ENCODE measurements at regions not wholly inside any gene's neighbourhood (a gene's known extent, or its start where the extent isn't known, plus 50 kb on each side); places are given as distances from the start of the nearest gene placed in this dataset.
A peak's percentile ranks its signal among the peaks of the same experiment; 100 is the strongest.
"Not testable (repeated sequence)": the region's sequence is repeated elsewhere in the genome, so short reads cannot be mapped to it uniquely, and the experiment has no call there.

- WGBS, 2 donors, result 60% methylated on average over 4 of the region's 4 CpGs
- H3K4me3 ChIP-seq (ENCODE audit: low read depth, poor library complexity, severe bottlenecking); DNase-seq (ENCODE audit: low spot score in 2 of 2); intact Hi-C loops (cut with DNase I; ENCODE audit: low total_unique reads): not testable (repeated sequence)
Measured at GRCh38 chr21:10424097-10424886, 97.1 kb upstream of the TPTE start.

- intact Hi-C loops (cut with DNase I; ENCODE audit: low total_unique reads); H3K4me3 ChIP-seq (ENCODE audit: low read depth, poor library complexity, severe bottlenecking); DNase-seq (ENCODE audit: low spot score in 2 of 2): not testable (repeated sequence)
- 57 to 67% methylated on average over 2 of the region's 2 CpGs for WGBS, 2 donors
Measured at GRCh38 chr21:10424887-10425145, 96.6 kb upstream of the TPTE start.

- TF ChIP-seq POLR2A (IDR thresholded peaks at IDR 0.05), result no peak
- no peak for TF ChIP-seq CTCF (IDR thresholded peaks at IDR 0.05)
- no peak overlapping the region for H3K4me3 ChIP-seq (ENCODE audit: low read depth, poor library complexity, severe bottlenecking)
- intact Hi-C loops (cut with DNase I; ENCODE audit: low total_unique reads), result no loop called here
- DNase-seq (ENCODE audit: low spot score in 2 of 2), result no peak
- 71 to 76% methylated on average over 3 of the region's 3 CpGs for WGBS, 2 donors
Measured at GRCh38 chr21:10425856-10426255, 95.5 kb upstream of the TPTE start.

GRCh38 chr21:10426812-10427211, 94.6 kb upstream of the TPTE start:
- DNase-seq (ENCODE audit: low spot score in 2 of 2), result not testable (repeated sequence)
- whole genome bisulfite sequencing, 2 donors, result 33 to 34% methylated on average over 2 of the region's 2 CpGs

GRCh38 chr21:10427277-10427676, 94.1 kb upstream of the TPTE start:
- H3K4me3 ChIP-seq (ENCODE audit: low read depth, poor library complexity, severe bottlenecking); intact Hi-C loops (cut with DNase I; ENCODE audit: low total_unique reads): not testable (repeated sequence)
- WGBS, 2 donors, result 57 to 61% methylated on average over 6 of the region's 6 CpGs
- peak in 1 of 2 donors; percentile 86 for DNase-seq (ENCODE audit: low spot score in 2 of 2)

More at GRCh38 chr21:10426812-10427211, 94.6 kb upstream of the TPTE start:
- H3K4me3 ChIP-seq (ENCODE audit: low read depth, poor library complexity, severe bottlenecking); intact Hi-C loops (cut with DNase I; ENCODE audit: low total_unique reads): not testable (repeated sequence)

GRCh38 chr21:10428981-10429534, 92.3 kb upstream of the TPTE start:
- DNase-seq (ENCODE audit: low spot score in 2 of 2), result peak in 1 of 2 donors; percentile 79
- intact Hi-C loops (cut with DNase I; ENCODE audit: low total_unique reads); H3K4me3 ChIP-seq (ENCODE audit: low read depth, poor library complexity, severe bottlenecking): not testable (repeated sequence)
- 16% methylated on average over 1 of the region's 1 CpG for WGBS, 2 donors

GRCh38 chr21:10430005-10430404, 91.4 kb upstream of the TPTE start:
- DNase-seq (ENCODE audit: low spot score in 2 of 2), result peak in 1 of 2 donors; percentile 76
- TF ChIP-seq CTCF (IDR thresholded peaks at IDR 0.05), result no peak
- WGBS, 2 donors, result 59 to 71% methylated on average over 1 of the region's 1 CpG
- intact Hi-C loops (cut with DNase I; ENCODE audit: low total_unique reads), result no loop called here
- H3K4me3 ChIP-seq (ENCODE audit: low read depth, poor library complexity, severe bottlenecking), result no peak overlapping the region

GRCh38 chr21:10431995-10432394, 89.4 kb upstream of the TPTE start:
- peak in 1 of 2 donors; percentile 92 for DNase-seq (ENCODE audit: low spot score in 2 of 2)
- WGBS, 2 donors, result 58 to 67% methylated on average over 6 of the region's 6 CpGs
- peak in 1 of 3 donors; percentile 22 for TF ChIP-seq CTCF (IDR thresholded peaks at IDR 0.05)

GRCh38 chr21:10432456-10432855, 88.9 kb upstream of the TPTE start:
- DNase-seq (ENCODE audit: low spot score in 2 of 2); intact Hi-C loops (cut with DNase I; ENCODE audit: low total_unique reads); H3K4me3 ChIP-seq (ENCODE audit: low read depth, poor library complexity, severe bottlenecking): not testable (repeated sequence)

More at GRCh38 chr21:10431995-10432394, 89.4 kb upstream of the TPTE start:
- H3K4me3 ChIP-seq (ENCODE audit: low read depth, poor library complexity, severe bottlenecking); intact Hi-C loops (cut with DNase I; ENCODE audit: low total_unique reads): not testable (repeated sequence)

GRCh38 chr21:10437977-10438376, 83.4 kb upstream of the TPTE start:
- H3K4me3 ChIP-seq (ENCODE audit: low read depth, poor library complexity, severe bottlenecking); intact Hi-C loops (cut with DNase I; ENCODE audit: low total_unique reads): not testable (repeated sequence)
- 42 to 49% methylated on average over 4 of the region's 4 CpGs for WGBS, 2 donors
- DNase-seq (ENCODE audit: low spot score in 2 of 2), result peak in 1 of 2 donors; percentile 84

GRCh38 chr21:10440639-10441038, 80.7 kb upstream of the TPTE start:
- 87% methylated on average over 2 of the region's 2 CpGs for WGBS, 2 donors
- intact Hi-C loops (cut with DNase I; ENCODE audit: low total_unique reads); H3K4me3 ChIP-seq (ENCODE audit: low read depth, poor library complexity, severe bottlenecking); DNase-seq (ENCODE audit: low spot score in 2 of 2): not testable (repeated sequence)

GRCh38 chr21:10442018-10442417, 79.4 kb upstream of the TPTE start:
- WGBS, 2 donors, result 61 to 77% methylated on average over 6 of the region's 6 CpGs
- H3K4me3 ChIP-seq (ENCODE audit: low read depth, poor library complexity, severe bottlenecking); intact Hi-C loops (cut with DNase I; ENCODE audit: low total_unique reads); DNase-seq (ENCODE audit: low spot score in 2 of 2): not testable (repeated sequence)
